GM12878 (cell line): ENCODE measurements at regions not wholly inside any gene's neighbourhood (a gene's known extent, or its start where the extent isn't known, plus 50 kb on each side); places are given as distances from the start of the nearest gene placed in this dataset.

Source experiments
- ATAC-seq: fragments of 200-7000 bp; cut with Tn5 transposase; 3 replicates; pipeline ENCODE4 v1.9.1; 2020; ENCODE audit warnings: mild to moderate bottlenecking, moderate library complexity
- BruUV-seq: library from RNA; stranded (reverse); fragments of 400-500 nt; replicated peaks from 2 replicates; lab custom pipeline; 2021; lab: Mats Ljungman, UMichigan
- CTCF ChIA-PET: fragments of 300-600 bp; sonication (Branson Sonifier 250); formaldehyde crosslinking; extraction: SDS; loops from one replicate; lab custom pipeline; 2021; ENCODE audit warnings: inconsistent platforms; lab: Yijun Ruan, JAX
- POLR2A ChIA-PET: fragments of 350-600 bp; formaldehyde crosslinking; extraction: SDS; loops from one replicate; lab custom pipeline; 2021; ENCODE audit warnings: inconsistent platforms; lab: Charles Lee
- RAD21 ChIA-PET: fragments of 300-600 bp; sonication (Branson Sonifier 250); formaldehyde crosslinking; loops from one replicate; lab custom pipeline; 2023; ENCODE audit warnings: antibody characterized with exemption; ENCODE audit not compliant: unreplicated experiment; lab: Charles Lee
- SMC1A ChIA-PET: fragments of 300-600 bp; sonication (Branson Sonifier 250); formaldehyde crosslinking; loops from one replicate; lab custom pipeline; 2023; ENCODE audit not compliant: unreplicated experiment, uncharacterized antibody; lab: Charles Lee
- DNase-seq: peaks from one replicate; pipeline ENCODE4 v3.0.0-alpha.2; 2011; ENCODE audit warnings: low read depth, low spot score
- FAIRE-seq: peaks from 3 replicates; lab custom pipeline; 2011; peaks lifted over from hg19 to GRCh38; lab: Jason Lieb, UNC
- H2AFZ ChIP-seq: 2 replicates; pipeline ENCODE4 v1.6.0; 2011; ENCODE audit warnings: low read depth, low read length, control low read depth; ENCODE audit not compliant: control insufficient read depth
- H3K27ac ChIP-seq: 2 replicates; pipeline ENCODE4 v1.5.1; 2011; ENCODE audit warnings: control low read depth; ENCODE audit not compliant: control insufficient read depth, insufficient read depth
- H3K27me3 ChIP-seq, 2 experiments: replicated peaks in 1 of 2; 2 replicates each; pipeline versions ENCODE4 v1.6.0 to v1.6.1; 2011; ENCODE audit warnings: low read length in 1 of 2; ENCODE audit not compliant: control insufficient read depth in 2 of 2, insufficient read depth in 2 of 2
- H3K36me3 ChIP-seq, 2 experiments: 2 replicates each; pipeline ENCODE4 v1.5.1; 2011; ENCODE audit warnings: low read length in 1 of 2; ENCODE audit not compliant: control insufficient read depth in 2 of 2, insufficient read depth in 2 of 2
- H3K4me1 ChIP-seq: 2 replicates; pipeline ENCODE4 v1.6.1; 2011; ENCODE audit warnings: mild to moderate bottlenecking, low read length, moderate library complexity, mixed read lengths; ENCODE audit not compliant: control insufficient read depth, insufficient read depth
- H3K4me2 ChIP-seq: 2 replicates; pipeline ENCODE4 v1.6.0; 2011; ENCODE audit warnings: control low read depth; ENCODE audit not compliant: control insufficient read depth, insufficient read depth
- H3K4me3 ChIP-seq: fragments of 200-600 bp; sonication (generic); 2 replicates; pipeline ENCODE4 v1.5.1; 2016
- H3K79me2 ChIP-seq: 2 replicates; pipeline ENCODE4 v1.6.0; 2011; ENCODE audit warnings: low read length; ENCODE audit not compliant: control insufficient read depth, insufficient read depth
- H3K9ac ChIP-seq: 2 replicates; pipeline ENCODE4 v1.8.0; 2011; ENCODE audit warnings: low read length, control low read depth, mixed read lengths; ENCODE audit not compliant: control insufficient read depth, insufficient read depth
- H3K9me3 ChIP-seq: replicated peaks from 3 replicates; pipeline ENCODE4 v1.5.1; 2011; ENCODE audit warnings: mild to moderate bottlenecking, low read length; ENCODE audit not compliant: control insufficient read depth, insufficient read depth
- H4K20me1 ChIP-seq: 2 replicates; pipeline ENCODE4 v1.6.0; 2011; ENCODE audit not compliant: control insufficient read depth, insufficient read depth
- ATF7 ChIP-seq: fragments of 450-650 bp; IDR thresholded peaks from 2 replicates; pipeline ENCODE4 v1.6.1; 2016; ENCODE audit warnings: low read depth, mild to moderate bottlenecking
- BMI1 ChIP-seq: fragments of 450-650 bp; IDR thresholded peaks from 2 replicates; pipeline ENCODE4 v1.6.1; 2016; ENCODE audit warnings: mild to moderate bottlenecking, moderate library complexity, borderline replicate concordance
- CBFB ChIP-seq: IDR thresholded peaks from 2 replicates; pipeline ENCODE4 v1.6.1; 2016; ENCODE audit warnings: antibody characterized with exemption, low read depth
- CBX3 ChIP-seq: fragments of 200-600 bp; sonication (generic); IDR thresholded peaks from 2 replicates; pipeline ENCODE4 v1.6.1; 2016; ENCODE audit warnings: low read depth, borderline replicate concordance
- CEBPZ ChIP-seq: fragments of 150-350 bp; IDR thresholded peaks from 2 replicates; pipeline ENCODE4 v1.6.1; 2016; ENCODE audit warnings: low read depth, low read length
- CHD2 ChIP-seq: IDR thresholded peaks from 2 replicates; pipeline ENCODE4 v1.6.1; 2011; ENCODE audit warnings: low read depth, low read length, improper control_type of control experiment, borderline replicate concordance
- EGR1 ChIP-seq, 2 experiments: IDR thresholded peaks; 1 replicate in 1 of 2; 2 replicates in 1 of 2; pipeline ENCODE4 v1.6.1; 2011 to 2012; ENCODE audit warnings: low read depth in 2 of 2, low read length in 2 of 2, borderline replicate concordance in 1 of 2, mild to moderate bottlenecking in 1 of 2, moderate library complexity in 1 of 2
- EP300 ChIP-seq, 2 experiments: fragments of 150-350 bp in 1 of 2; IDR thresholded peaks; 2 replicates each; pipeline ENCODE4 v1.6.1; 2011 to 2012; ENCODE audit warnings: low read depth in 2 of 2, low read length in 2 of 2, borderline replicate concordance in 1 of 2, improper control_type of control experiment in 1 of 2, inconsistent platforms in 1 of 2; ENCODE audit not compliant: control insufficient read depth in 1 of 2
- ETV6 ChIP-seq, 2 experiments: fragments of 450-650 bp in 1 of 2; IDR thresholded peaks in 1 of 2; conservative IDR thresholded peaks in 1 of 2; 2 replicates each; pipeline ENCODE4 v1.6.1; 2014; ENCODE audit warnings: antibody characterized with exemption in 1 of 2, borderline replicate concordance in 1 of 2, low read depth in 1 of 2, mild to moderate bottlenecking in 1 of 2, moderate library complexity in 1 of 2
- GATAD2B ChIP-seq: fragments of 450-650 bp; conservative IDR thresholded peaks from 2 replicates; pipeline ENCODE4 v1.6.1; 2017; ENCODE audit warnings: low read depth, mild to moderate bottlenecking, moderate library complexity
- HDAC2 ChIP-seq: fragments of 200-600 bp; sonication (generic); IDR thresholded peaks from 2 replicates; pipeline ENCODE4 v1.6.1; 2017
- HDAC6 ChIP-seq: fragments of 200-600 bp; sonication (generic); IDR thresholded peaks from one replicate; pipeline ENCODE4 v1.8.0; 2017; ENCODE audit warnings: antibody characterized with exemption; ENCODE audit not compliant: unreplicated experiment
- IKZF1 ChIP-seq: fragments of 450-650 bp; conservative IDR thresholded peaks from 2 replicates; pipeline ENCODE4 v1.6.1; 2017; ENCODE audit warnings: antibody characterized with exemption, mild to moderate bottlenecking
- IKZF2 ChIP-seq, 2 experiments: fragments of 450-650 bp; IDR thresholded peaks; 2 replicates each; pipeline ENCODE4 v1.6.1; 2017; ENCODE audit warnings: mild to moderate bottlenecking in 2 of 2, moderate library complexity in 2 of 2
- IRF4 ChIP-seq: IDR thresholded peaks from 2 replicates; pipeline ENCODE4 v1.6.1; 2011; ENCODE audit warnings: low read depth, low read length
- MEF2A ChIP-seq: IDR thresholded peaks from 2 replicates; pipeline ENCODE4 v1.6.1; 2011; ENCODE audit warnings: low read depth, mild to moderate bottlenecking, low read length, moderate library complexity; ENCODE audit not compliant: insufficient read depth
- NR2C1 ChIP-seq: fragments of 450-650 bp; IDR thresholded peaks from 2 replicates; pipeline ENCODE4 v1.6.1; 2017; ENCODE audit warnings: antibody characterized with exemption, mild to moderate bottlenecking, moderate library complexity
- POLR2AphosphoS5 ChIP-seq: IDR thresholded peaks from 2 replicates; pipeline ENCODE4 v1.6.1; 2011; ENCODE audit warnings: mild to moderate bottlenecking, low read length, inconsistent platforms
- RCOR1 ChIP-seq: conservative IDR thresholded peaks from 2 replicates; pipeline ENCODE4 v1.6.1; 2012; ENCODE audit warnings: low read depth, low read length, improper control_type of control experiment
- TCF7 ChIP-seq: IDR thresholded peaks from 2 replicates; pipeline ENCODE4 v1.6.1; 2014; ENCODE audit warnings: antibody characterized with exemption, borderline replicate concordance
- WGBS: methylation state at CpG from one replicate; pipeline ENCODE4 v1.1.6; 2016; ENCODE audit warnings: low lambda C conversion rate; ENCODE audit not compliant: insufficient replicate concordance, insufficient coverage; ENCODE audit errors: missing lambda C conversion rate; 5-methylcytosine and 5-hydroxymethylcytosine counted together
- in situ Hi-C: fragments of 300-500 bp; cut with MboI; formaldehyde crosslinking; loops from 9 replicates; pipeline ENCODE4 v1.14.3; 2018; ENCODE audit warnings: mixed read lengths
- intact Hi-C: fragments of 100-400 bp; cut with micrococcal nuclease; formaldehyde crosslinking; loops from one replicate; pipeline ENCODE4 v1.14.2; 2022; ENCODE audit not compliant: unreplicated experiment

DNA sequence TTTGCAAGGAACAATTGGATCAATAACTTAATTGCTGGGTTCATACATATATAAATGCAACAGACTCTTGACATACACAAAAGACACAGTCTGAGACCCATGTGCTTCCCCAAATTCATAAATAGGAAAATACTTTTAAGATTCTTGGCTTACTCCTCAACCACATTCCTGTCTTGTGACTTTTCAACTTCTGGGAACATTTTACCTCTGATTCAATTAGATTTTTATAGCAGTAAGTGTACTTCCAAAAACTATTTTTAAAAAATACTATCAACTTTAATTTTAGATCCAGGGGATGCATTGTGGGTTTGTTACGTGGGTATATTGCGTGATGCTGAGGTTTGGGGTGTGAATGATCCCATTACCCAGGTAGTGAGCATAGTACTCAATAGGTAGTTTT, 406.7 kb downstream of the RPS6KC1 start:
- Histone ChIP-seq H3K4me1 (no peaks in the 10 kb centered on the region), H3K27ac (no peak overlapping the region), H3K27me3 (no peaks in the 10 kb centered on the region), H3K79me2 (no peaks in the 10 kb centered on the region), H3K36me3 (no peaks in the 10 kb centered on the region), H3K4me3 (no peak overlapping the region), H3K9me3 (no peaks in the 10 kb centered on the region), H2AFZ (no peak overlapping the region)
- BruUV-seq: no TSS peak
- ChIA-PET RAD21 (no interaction called here), SMC1A (no interaction called here)
- ATAC-seq: no peak
- 55% methylated on average over 2 of the region's 2 CpGs for whole genome bisulfite sequencing
- intact Hi-C loops: no loop called here
- no peak for TF ChIP-seq ATF7
- TF ChIP-seq EP300 (IDR thresholded peaks at IDR 0.05; ENCODE audit: borderline replicate concordance in 1 of 2, control insufficient read depth in 1 of 2, low read depth in 2 of 2, low read length in 2 of 2): no peak
- no peak for TF ChIP-seq RCOR1
- TF ChIP-seq EGR1 (IDR thresholded peaks at IDR 0.05; ENCODE audit: borderline replicate concordance in 1 of 2, low read depth in 2 of 2, low read length in 2 of 2): no peak
- TF ChIP-seq CBX3: no peak
- TF ChIP-seq IRF4: no peak
- TF ChIP-seq TCF7: no peak
- TF ChIP-seq CEBPZ: no peak
- TF ChIP-seq NR2C1: no peak
- TF ChIP-seq GATAD2B: no peak
- no peak for TF ChIP-seq CHD2
- no peak for TF ChIP-seq POLR2AphosphoS5
- TF ChIP-seq ETV6 (conservative IDR thresholded peaks at IDR 0.05 in 1 of 2, IDR thresholded peaks at IDR 0.05 in 1 of 2; ENCODE audit: borderline replicate concordance in 1 of 2, low read depth in 1 of 2): no peak
- no peak for TF ChIP-seq IKZF1
- TF ChIP-seq BMI1: no peak
- no peak for TF ChIP-seq CBFB
- no peak for TF ChIP-seq HDAC6
- TF ChIP-seq IKZF2 (IDR thresholded peaks at IDR 0.05): no peak
- TF ChIP-seq MEF2A: no peak
- TF ChIP-seq HDAC2: no peak
- TF ChIP-seq, all 136 proteins: peak for 0
- Histone ChIP-seq H3K9ac (no peak overlapping the region), H4K20me1 (no peaks in the 10 kb centered on the region), H3K4me2 (no peak overlapping the region)
- in situ Hi-C loops: no loop called here
- ChIA-PET CTCF (no interaction called here), POLR2A (no interaction called here)
- DNase-seq (no peak), FAIRE-seq (no peak)
